K562 (cell line): ENCODE measurements at regions not wholly inside any gene's neighbourhood (a gene's known extent, or its start where the extent isn't known, plus 50 kb on each side); places are given as distances from the start of the nearest gene placed in this dataset.

Experiments
- ARID1B ChIP-seq: fragments of 450-650 bp; IDR thresholded peaks from 2 replicates; pipeline ENCODE4 v1.6.1; 2016; ENCODE audit warnings: antibody characterized with exemption, mild to moderate bottlenecking, inconsistent platforms
- BDP1 ChIP-seq: IDR thresholded peaks from 3 replicates; pipeline ENCODE4 v1.6.1; 2011; ENCODE audit not compliant: insufficient read length, insufficient read depth
- BRF1 ChIP-seq: IDR thresholded peaks from 3 replicates; pipeline ENCODE4 v1.6.1; 2011; ENCODE audit warnings: borderline replicate concordance, mild to moderate bottlenecking; ENCODE audit not compliant: insufficient read length; ENCODE audit errors: extremely low read depth
- COPS2 ChIP-seq: fragments of 450-650 bp; conservative IDR thresholded peaks from 2 replicates; pipeline ENCODE4 v1.6.1; 2016; ENCODE audit warnings: mild to moderate bottlenecking, moderate library complexity
- EP300 ChIP-seq: IDR thresholded peaks from 2 replicates; pipeline ENCODE4 v1.6.1; 2012; ENCODE audit warnings: low read length, improper control_type of control experiment
- HES1 ChIP-seq: fragments of 450-650 bp; IDR thresholded peaks from 2 replicates; pipeline ENCODE4 v1.6.1; 2016; ENCODE audit warnings: low read depth, mild to moderate bottlenecking, moderate library complexity
- KLF16 ChIP-seq: IDR thresholded peaks from 2 replicates; pipeline ENCODE4 v1.6.1; 2016; ENCODE audit warnings: antibody characterized with exemption
- MEF2A ChIP-seq: IDR thresholded peaks from 2 replicates; pipeline ENCODE4 v1.6.1; 2011; ENCODE audit warnings: low read depth, mild to moderate bottlenecking, low read length, moderate library complexity; ENCODE audit not compliant: control insufficient read depth
- MGA ChIP-seq: fragments of 450-650 bp; IDR thresholded peaks from 2 replicates; pipeline ENCODE4 v1.6.1; 2016; ENCODE audit warnings: mild to moderate bottlenecking, moderate library complexity
- MTA2 ChIP-seq: fragments of 450-650 bp; IDR thresholded peaks from 2 replicates; pipeline ENCODE4 v1.6.1; 2016; ENCODE audit warnings: low read depth
- NFIX ChIP-seq: fragments of 250-450 bp; sonication (Bioruptor Pico); IDR thresholded peaks from 2 replicates; pipeline ENCODE4 v1.4.0; 2020; ENCODE audit warnings: low read depth, mild to moderate bottlenecking, moderate library complexity
- OTX1 ChIP-seq: fragments of 450-650 bp; formaldehyde crosslinking; IDR thresholded peaks from 2 replicates; pipeline ENCODE4 v1.4.0; 2022; ENCODE audit warnings: mild to moderate bottlenecking
- TAF9B ChIP-seq: fragments of 450-650 bp; IDR thresholded peaks from 2 replicates; pipeline ENCODE4 v1.6.1; 2018; ENCODE audit warnings: mild to moderate bottlenecking; ENCODE audit not compliant: partially characterized antibody
- ZBTB26 ChIP-seq: fragments of 450-650 bp; formaldehyde crosslinking; IDR thresholded peaks from 2 replicates; pipeline ENCODE4 v1.4.0; 2022; ENCODE audit warnings: missing genetic modification characterization
- ZNF436 ChIP-seq: fragments of 250-450, 450-650 bp; sonication (Bioruptor Pico); formaldehyde crosslinking; IDR thresholded peaks from 2 replicates; pipeline ENCODE4 v1.7.0; 2020; ENCODE audit warnings: mild to moderate bottlenecking

- TF ChIP-seq MGA (no peak), OTX1 (CRISPR knock-in tag) (peak; percentile 51; the same call in 1 of the 2 replicates), NFIX (CRISPR knock-in tag) (no peak), ARID1B (no peak), BDP1 (no peak), ZNF436 (CRISPR knock-in tag) (no peak), MEF2A (no peak), COPS2 (no peak), TAF9B (no peak), ZBTB26 (CRISPR knock-in tag) (0 out of 2 replicates have a peak, but pooled peaks have one; percentile 75), EP300 (no peak), BRF1 (no peak), HES1 (no peak), KLF16 (no peak), MTA2 (no peak)
Measured at GRCh38 chr19:28521614-28522544, 691.1 kb downstream of the UQCRFS1 start (continued).
